NCI-H2171 treated with DMSO at 0.1 percent for 48 hours (cell line): ENCODE measurements at regions not wholly inside any gene's neighbourhood (a gene's known extent, or its start where the extent isn't known, plus 50 kb on each side); places are given as distances from the start of the nearest gene placed in this dataset.
"Not testable (repeated sequence)": the region's sequence is repeated elsewhere in the genome, so short reads cannot be mapped to it uniquely, and the experiment has no call there.

Source experiments
- DNase-seq: peaks from one replicate; lab custom pipeline; 2025; lab: John Stamatoyannopoulos, UW

- no peak for DNase-seq
Measured at GRCh38 chr12:46945591-46945990, 119.8 kb upstream of the SLC38A4 start.

- no peak for DNase-seq
Measured at GRCh38 chr12:46946137-46946536, 120.3 kb upstream of the SLC38A4 start.

GRCh38 chr12:46948936-46949545, 123.2 kb upstream of the SLC38A4 start:
- no peak for DNase-seq

GRCh38 chr12:46950094-46950493, 124.3 kb upstream of the SLC38A4 start:
- no peak for DNase-seq

GRCh38 chr12:46952880-46953483, 126.4 kb upstream of the PCED1B start:
- DNase-seq = no peak

- no peak for DNase-seq
Measured at GRCh38 chr12:46956451-46957035, 122.9 kb upstream of the PCED1B start.

GRCh38 chr12:46958053-46958452, 121.4 kb upstream of the PCED1B start:
- no peak for DNase-seq

- no peak for DNase-seq
Measured at GRCh38 chr12:46958599-46959290, 120.7 kb upstream of the PCED1B start.

- DNase-seq = no peak
Measured at GRCh38 chr12:46959502-46959901, 119.9 kb upstream of the PCED1B start.

- DNase-seq = no peak
Measured at GRCh38 chr12:46960681-46961080, 118.7 kb upstream of the PCED1B start.

GRCh38 chr12:46963191-46963590, 116.2 kb upstream of the PCED1B start:
- DNase-seq = no peak

GRCh38 chr12:46963977-46964971, 115.1 kb upstream of the PCED1B start:
- DNase-seq = no peak

- DNase-seq = no peak
Measured at GRCh38 chr12:46965137-46965536, 114.3 kb upstream of the PCED1B start.

- no peak for DNase-seq
Measured at GRCh38 chr12:46965880-46966279, 113.5 kb upstream of the PCED1B start.

GRCh38 chr12:46970636-46971035, 108.8 kb upstream of the PCED1B start:
- no peak for DNase-seq

- not testable (repeated sequence) for DNase-seq
Measured at GRCh38 chr12:46973937-46974336, 105.5 kb upstream of the PCED1B start.

GRCh38 chr12:46977871-46978375, 101.5 kb upstream of the PCED1B start:
- DNase-seq = no peak

GRCh38 chr12:46981622-46982021, 97.8 kb upstream of the PCED1B start:
- DNase-seq = no peak

GRCh38 chr12:46982629-46983392, 96.6 kb upstream of the PCED1B start:
- no peak for DNase-seq

- DNase-seq = no peak
Measured at GRCh38 chr12:46983393-46983793, 96.0 kb upstream of the PCED1B start.
